HG03039 (cell line): ENCODE measurements at regions not wholly inside any gene's neighbourhood (a gene's known extent, or its start where the extent isn't known, plus 50 kb on each side); places are given as distances from the start of the nearest gene placed in this dataset.

ENCODE experiments used
- ATAC-seq: cut with Tn5 transposase; IDR thresholded peaks from one replicate; pipeline ENCODE4 v1.9.1; 2021; ENCODE audit warnings: mild to moderate bottlenecking, moderate library complexity; ENCODE audit not compliant: unreplicated experiment

DNA sequence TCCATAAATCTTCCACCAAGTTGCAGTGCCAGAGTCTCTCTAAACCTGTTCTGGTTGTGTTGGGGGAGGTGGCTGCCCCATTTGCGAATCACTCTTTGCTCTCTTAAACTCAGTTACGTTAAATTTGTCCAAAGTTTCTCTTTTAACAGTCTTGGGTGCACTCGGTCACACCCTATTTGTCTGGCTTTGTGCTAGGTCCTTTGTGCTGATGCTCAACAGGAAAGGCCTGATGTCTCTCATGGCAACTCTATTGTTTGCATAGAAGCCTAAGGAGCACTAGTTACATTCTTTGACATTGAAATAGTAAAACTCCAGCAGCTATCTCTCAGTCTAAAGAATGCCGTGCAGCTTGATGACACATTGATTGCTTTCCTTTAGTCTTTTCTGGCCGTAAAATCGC lies 105.1 kb downstream of the TRMT11 start:
- no peak for ATAC-seq

DNA sequence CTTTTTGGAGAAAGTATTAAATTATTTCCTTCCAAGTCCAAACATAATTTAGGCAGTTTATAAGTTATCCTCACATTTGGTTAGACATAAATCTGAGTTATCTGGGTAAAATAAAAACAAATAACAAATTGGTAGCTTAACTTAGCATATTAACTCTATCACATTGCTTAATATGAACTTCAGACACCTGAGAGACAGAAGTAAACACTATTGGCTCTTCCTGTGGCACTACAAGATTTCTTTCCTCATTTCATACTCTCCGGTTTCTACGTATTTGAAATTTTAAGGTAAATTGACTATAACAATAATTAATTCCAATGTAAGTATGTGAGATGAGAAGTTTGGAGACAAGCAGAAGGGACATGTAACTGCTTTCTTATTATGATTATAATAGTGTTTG lies 106.8 kb downstream of the TRMT11 start:
- no peak for ATAC-seq

DNA sequence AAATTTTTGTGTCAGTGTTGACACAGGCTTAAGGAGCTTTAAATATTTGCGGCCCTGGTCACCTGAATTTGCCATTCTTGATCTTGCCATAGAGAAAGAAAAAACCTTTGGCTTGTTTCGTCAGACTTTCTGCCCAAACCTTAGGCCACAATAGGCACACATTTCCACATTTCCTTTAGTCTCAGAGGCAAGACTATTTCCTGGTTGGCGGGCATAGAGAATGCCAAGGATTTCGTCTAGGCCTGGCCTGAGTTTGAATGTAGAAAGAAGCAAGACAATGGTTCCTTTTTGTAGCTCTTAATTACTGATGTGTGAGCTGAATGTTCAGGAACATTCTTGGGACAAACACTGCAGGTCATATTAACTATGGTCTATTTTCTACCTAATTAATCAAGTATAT lies 108.1 kb downstream of the TRMT11 start:
- ATAC-seq: no peak

DNA sequence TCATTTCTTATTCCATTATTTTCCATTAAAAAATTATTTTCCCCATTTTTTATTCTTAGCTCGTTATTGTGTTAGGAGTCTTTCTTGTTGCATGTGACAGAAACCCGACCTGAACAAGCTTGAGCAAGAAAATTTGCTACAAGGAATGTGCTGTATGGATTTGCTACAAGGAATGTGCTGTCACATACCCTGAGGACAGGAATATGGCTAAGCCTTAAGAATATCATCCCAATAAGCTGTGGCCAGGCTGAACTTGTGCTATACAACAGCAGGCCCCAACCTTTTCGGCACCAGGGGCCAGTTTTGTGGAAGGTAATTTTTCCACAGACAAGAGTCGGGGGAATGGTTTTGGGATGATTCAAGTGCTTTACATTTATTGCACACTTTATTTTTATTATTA lies 114.0 kb downstream of the TRMT11 start:
- no peak for ATAC-seq

DNA sequence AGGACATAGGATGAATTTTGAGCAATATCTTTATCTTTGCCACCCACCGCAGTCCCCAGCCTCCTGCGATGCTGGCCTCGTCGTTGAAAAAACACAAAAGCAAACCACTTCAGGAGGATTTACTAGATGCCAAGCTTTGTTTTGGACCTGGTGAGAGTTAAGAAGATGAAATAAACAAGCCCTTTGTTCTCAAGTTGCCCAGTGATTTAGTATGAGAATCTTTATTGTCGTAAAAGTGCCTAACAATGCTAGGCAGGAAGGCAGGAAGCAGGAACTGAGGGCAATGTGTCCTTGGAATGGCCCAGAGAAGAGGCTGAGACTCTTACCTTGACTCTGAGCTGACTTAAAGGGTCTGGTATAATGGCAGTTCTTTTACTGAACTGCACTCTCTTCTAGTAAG lies 116.0 kb downstream of the TRMT11 start:
- no peak for ATAC-seq

DNA sequence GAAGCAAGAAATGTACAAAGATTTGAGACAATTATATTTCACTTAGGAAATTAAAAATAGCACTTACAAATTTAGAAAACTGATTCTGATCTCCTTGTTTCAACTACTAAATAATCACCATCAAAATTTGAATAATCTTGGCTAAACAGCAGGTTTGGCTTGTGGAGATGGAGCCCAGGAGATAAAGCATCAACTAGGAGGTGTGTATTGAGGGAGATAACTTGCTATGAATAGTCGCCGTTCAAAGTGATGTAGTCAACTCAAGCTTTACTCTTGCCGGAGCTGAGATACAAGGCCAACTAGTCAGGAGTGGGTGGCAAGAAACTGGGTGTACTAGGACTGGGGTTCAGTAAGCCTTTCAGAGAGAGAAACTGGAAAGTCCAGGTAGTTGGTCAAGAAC lies 117.7 kb downstream of the TRMT11 start:
- ATAC-seq: no peak

DNA sequence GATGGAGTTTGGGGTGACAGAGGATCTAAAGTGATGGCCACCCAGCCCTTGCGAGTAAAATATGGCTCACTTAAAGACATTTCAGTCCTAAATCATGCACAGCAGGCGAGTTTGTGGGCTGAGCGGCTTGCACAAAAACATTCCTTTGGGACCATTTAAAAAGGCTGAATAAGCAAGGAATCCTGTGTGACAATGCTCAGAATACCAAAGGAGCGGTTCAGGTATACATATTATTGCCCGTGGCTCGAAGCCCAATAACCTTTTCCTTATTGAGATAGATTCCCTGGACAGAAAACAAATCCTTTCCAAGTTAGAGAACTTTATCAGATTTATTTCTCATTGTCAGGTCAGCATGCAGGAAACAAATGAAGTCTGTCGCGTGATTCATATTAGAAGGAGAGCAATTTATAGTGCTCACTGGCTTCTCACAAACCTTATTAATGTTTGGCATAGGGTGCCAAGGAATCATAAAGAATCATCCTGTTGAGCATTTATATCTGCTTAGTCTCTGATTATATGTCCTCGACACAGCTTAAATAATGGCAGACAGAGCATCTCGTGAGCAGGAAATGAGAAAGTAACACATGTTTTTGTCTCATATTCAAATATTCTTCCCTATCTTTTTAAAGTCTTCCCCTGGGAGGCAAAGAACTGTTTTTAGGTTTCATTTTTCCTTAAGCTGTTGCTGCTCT lies 121.3 kb downstream of the TRMT11 start:
- ATAC-seq: no peak

DNA sequence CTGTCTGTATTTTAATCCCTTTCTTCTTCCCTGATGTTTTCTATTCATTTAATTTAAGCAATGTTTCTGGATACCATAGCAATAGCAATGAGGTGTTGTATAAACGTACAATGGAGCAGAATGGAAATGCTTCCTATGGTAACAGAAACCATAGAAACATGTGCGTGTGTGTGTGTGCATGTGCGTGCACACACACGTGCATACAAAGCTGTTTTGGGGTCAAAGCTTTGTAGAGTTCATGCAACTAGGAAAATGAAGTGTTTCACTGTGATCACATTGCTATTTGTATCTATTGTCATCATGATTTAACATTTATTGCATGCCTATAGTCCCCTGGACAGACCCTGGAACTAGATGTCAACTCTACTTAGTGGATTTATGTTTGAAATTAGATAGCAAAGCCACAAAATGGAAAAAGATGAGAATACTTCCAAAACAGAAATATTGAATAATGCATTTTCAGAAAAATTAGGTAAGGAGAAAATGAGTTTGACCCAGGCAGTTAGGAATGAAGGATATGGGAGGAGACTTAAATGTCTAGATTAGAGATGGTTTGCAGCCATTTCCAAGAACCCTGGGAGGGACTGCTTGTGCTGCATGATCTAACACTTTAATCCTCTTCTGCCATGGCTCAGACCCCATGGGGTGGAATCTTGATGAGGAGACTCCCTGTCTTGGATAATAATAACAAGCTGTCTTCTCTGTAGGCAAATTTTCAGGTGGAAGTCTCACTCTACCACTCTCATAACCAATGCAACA lies 124.4 kb downstream of the TRMT11 start:
- ATAC-seq: no peak

DNA sequence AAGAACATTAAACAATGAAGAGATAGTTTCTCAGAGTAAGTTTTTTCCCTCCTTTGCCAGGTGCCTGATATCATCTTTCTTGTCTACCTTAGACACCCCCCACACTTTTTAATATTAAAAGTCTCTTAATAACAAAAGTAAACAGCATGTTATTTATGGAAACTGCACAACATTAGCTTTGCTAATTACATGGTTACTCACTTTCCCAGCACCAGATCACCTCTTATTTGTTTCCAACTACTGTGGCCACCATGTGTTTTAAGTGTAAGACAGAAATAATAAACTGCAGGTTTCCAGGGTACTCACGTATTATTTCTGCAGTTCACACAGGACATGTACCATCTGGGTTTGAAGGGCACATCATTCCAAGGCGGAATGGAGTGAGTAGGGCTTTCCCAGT lies 125.0 kb downstream of the TRMT11 start:
- ATAC-seq: no peak

DNA sequence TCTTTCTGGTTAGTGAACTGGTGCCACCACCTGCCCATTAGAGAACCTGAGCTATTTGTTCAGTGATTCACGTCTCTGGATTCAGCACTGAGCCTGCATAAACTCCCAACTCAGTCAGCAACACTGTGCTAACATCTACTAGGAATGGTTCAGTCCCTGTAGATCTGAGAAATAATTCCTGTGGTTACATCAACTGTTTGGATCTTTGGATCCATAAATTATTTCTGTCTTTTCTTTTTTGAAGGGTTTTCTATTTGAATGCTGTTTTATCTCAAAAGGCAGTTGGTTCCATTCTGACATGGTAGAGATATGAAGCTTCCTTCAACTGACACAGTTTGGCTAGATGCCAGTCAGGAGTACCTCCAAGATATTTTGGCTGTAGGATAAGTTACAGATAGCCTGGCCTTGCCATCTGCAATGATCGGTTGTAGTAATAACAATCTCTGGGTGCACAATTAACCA lies 125.9 kb downstream of the TRMT11 start:
- ATAC-seq: no peak

DNA sequence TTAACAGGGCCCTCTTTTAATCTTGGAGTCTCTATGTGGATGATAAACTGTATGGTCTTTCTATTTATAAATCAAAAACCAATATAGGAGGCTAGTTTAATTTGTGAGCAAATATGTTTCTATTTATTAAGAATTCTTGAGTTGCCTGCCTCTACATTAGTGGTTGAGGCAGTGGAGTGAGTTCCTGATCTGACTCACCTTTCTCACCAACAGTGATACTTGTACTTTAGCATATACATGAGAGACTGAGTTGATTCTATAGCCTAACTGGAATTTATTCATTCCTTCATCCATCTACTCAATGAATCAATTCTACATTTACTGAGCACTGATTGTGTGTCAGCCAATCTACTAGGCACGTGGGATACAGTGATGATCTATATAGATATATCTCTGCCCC lies 126.9 kb downstream of the TRMT11 start:
- peak; percentile 67 for ATAC-seq

DNA sequence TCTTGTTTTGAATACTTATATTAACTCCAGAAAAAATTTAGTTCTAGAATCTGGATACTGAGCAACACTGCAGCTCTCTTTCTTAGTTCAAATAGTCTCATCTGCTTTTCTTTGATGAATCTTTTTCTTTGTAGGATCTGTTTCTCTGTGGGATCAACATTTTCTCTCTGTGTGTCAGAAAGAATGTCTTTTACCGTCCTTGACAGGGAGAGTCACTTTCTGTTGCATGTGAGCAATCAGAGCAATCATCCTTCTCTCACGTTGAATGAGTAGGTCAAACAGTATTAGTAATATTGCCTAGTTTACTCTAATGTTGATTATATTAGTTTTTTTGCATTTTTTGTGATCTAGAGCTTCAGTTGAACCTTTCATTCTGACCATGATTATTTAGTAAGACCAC lies 130.9 kb downstream of the TRMT11 start:
- ATAC-seq: no peak

DNA sequence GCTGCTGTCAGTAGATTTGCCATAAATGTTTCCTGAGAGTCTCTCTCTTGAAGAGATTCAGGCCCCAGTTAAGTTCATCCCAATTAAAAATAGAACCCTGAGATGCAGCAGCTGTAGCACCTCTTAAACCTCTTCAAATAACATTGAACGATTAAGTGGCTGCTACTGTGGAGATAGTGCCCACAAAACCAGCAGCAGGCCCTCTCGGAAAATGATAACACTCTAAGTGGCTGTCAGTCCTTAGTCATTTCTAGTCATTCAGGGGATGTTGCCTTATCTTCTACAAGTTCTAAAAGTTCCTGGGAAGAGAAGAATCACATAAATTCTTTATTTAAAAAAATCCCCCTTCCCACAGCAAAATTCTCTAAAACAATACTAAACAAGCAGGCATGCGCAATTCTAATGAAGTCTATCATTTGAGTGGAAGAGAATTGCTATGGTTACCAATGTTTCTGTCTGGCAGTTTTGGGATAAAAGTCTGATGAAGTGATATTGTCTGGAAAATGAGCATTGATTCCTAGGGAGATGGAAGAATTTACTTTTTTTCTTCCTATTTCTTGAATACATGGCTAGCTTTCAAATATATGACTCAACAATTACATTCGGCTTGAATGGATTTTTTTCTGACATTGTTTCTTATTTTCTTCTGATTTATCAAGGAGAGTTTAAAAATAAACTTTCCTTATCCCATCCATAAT lies 131.9 kb downstream of the TRMT11 start:
- no peak for ATAC-seq

DNA sequence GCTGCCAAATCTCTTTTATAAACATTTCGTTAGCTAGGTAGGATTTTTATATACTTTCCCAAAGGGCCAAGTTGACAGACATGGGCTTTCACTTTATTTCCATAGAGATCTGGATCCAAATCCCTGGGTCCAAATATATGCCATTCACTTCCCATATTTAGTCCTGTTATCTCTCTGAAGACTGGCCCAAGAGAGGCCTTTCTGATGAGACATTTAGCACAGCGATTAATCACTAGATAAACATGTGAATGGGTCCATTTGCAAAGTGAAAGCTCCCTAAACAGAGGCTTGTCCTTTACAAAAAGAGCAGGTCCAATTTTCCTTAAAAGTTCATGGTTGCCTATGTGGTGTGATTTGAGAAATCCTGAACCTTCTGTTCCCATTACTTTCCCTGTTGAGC lies 132.6 kb downstream of the TRMT11 start:
- no peak for ATAC-seq

DNA sequence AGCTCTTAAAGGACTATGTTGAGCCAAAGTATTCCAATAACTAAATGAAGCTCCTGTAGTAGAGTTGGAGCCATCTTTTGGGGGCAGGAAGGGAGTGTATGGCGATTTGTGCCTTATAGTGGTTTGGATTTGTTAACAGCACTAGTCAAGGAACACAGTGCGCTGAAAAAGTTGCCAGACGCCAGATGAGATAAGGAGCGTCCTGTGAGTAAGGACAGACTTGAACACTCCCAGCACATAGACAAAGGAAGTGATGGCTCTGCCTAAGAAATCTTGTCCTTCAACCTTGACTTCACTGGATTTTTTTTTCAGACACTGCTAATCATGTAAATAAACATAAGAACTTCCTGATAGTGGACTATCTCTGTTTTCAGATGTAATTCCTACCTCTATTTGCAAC lies 136.9 kb downstream of the TRMT11 start:
- no peak for ATAC-seq

DNA sequence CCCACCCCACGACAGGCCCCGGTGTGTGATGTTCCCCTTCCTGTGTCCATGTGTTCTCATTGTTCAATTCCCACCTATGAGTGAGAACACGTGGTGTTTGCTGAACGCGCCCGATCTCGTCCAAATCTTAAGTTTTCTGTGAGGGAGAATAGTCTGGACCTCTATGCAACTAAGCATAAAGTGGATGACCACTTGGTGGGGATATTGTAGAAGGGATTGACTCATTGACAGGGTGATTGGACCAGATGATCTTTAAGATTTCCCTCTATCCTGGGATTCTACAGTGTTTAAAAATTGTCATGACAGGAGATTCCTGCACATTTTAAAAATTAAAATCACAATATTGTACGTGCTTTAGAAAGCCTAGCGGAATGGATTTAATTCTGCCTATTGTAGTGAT lies 141.3 kb downstream of the TRMT11 start:
- no peak for ATAC-seq

DNA sequence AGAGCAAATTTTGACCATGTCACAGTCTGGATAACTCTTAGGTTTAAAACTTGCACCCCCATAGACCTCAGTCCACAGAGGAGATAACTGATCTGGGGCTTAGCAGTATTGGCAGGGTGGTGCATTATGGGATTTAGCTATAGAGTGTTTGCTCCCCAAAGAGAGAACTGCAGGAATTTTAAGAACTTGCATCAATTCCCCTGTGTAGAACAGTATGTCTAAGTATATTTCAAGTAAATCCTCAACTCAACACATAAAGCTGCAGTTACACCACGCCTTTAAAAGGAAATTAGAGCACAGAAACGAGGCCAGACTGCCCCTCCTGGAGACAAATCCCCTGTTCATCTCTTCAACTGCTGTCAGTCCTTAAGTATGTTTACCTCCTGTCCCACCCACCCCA lies 144.9 kb downstream of the TRMT11 start:
- no peak for ATAC-seq

DNA sequence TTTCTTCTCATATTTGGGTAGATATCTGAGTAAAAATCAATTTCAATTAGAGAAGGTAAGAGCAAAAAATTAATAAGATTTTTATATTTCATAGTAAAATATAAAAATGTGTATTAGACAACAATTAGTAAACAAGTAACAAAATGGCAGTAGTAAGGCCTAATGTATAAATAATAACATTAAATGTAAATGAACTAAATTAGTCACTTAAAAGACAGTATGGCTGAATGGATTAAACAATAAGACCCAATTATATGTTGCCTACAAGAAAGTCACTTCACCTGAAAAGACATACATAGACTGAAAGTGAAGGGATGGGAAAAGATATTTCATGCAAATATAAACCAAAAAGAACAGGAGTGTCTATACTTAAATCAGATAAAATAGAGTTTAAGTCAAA lies 147.6 kb downstream of the TRMT11 start:
- no peak for ATAC-seq

DNA sequence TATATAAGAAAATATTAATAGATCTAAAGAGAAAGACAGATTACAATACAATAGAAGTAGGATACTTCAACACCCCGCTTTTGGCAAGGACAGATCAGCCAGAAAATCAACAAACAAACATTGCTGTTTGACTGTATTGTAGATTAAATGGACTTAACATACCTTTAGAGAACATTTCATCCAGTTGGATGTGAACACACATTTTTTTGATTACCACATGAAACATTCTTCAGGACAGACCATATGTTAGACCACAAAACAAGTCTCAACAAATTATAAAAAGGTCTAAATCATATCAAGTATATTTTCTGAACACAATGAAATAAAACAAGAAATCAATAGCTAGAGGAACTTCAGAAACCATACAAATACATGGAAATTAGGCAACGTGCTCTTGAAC lies 148.2 kb downstream of the TRMT11 start:
- ATAC-seq: no peak

DNA sequence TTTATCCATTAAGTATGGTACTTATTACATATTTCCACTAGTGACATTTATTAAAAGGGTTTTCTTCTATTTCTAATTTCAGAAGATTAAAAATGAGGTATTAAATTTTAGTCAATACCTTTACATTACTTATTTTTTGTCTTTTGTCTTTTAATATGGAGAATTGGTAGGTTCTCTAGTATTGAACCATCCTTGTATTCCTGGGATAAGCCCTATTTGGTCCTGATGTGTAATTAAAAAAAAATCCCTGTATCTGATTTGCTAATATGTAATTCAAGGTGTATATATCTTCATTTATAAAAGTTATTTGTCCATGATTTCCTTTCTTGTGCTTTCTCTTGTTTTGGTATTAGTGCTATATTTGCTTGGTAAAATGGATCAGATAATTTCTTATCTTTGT lies 153.7 kb downstream of the TRMT11 start:
- ATAC-seq: no peak

DNA sequence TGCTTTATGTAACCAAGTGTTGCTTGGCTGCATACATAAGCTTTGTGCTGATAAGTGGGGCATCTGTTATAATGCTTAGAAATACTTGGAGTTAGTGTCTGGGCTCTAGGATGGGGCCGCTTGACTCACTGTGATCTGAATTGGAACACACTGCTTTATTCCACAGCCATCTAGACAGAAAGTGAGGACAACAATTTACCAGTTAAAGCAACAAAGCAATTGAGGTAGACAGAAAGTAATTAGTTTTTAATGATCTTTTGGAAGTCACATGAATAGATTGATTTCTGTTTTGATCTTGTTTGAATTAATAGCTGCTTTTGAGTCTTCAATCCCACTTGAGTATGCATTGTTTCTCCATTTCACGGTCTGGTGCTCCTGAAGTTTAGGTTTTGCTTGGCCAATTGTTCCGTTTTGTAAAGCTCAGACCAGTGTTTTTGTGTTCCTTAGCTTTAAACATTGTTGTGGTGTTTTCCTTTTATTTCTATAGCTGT lies 157.5 kb downstream of the TRMT11 start:
- ATAC-seq: no peak

DNA sequence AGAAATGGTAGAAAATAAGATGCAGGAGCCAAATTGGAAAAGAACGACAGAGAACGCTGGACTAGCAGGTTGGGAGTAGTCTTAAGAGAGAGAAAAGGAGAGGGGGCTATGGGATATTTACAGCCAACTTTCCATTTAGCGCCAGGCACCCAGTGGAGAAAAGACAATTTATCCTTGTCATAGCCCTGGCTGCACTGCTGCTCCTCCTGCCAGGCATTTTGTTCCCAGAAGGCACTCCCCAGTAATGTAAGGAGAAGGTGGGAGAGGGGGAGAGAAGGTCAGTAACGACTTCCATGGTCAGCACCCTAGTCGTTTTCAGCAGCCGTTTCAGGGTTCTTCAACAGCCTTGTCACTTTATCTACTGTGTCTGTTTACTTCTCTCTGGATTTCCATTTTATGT lies 159.0 kb downstream of the TRMT11 start:
- no peak for ATAC-seq
